Hepatic stellate cell (primary cell): ENCODE measurements at regions not wholly inside any gene's neighbourhood (a gene's known extent, or its start where the extent isn't known, plus 50 kb on each side); places are given as distances from the start of the nearest gene placed in this dataset.
"Not testable (repeated sequence)": the region's sequence is repeated elsewhere in the genome, so short reads cannot be mapped to it uniquely, and the experiment has no call there.

Experiments
- DNase-seq: peaks from one replicate; pipeline ENCODE4 v3.0.0; 2011; ENCODE audit warnings: low spot score

GRCh38 chr5:96319981-96320739, 112.9 kb downstream of the PCSK1 start:
- DNase-seq, result not testable (repeated sequence)

GRCh38 chr5:96318569-96319110, 114.4 kb downstream of the PCSK1 start:
- DNase-seq, result no peak

GRCh38 chr5:96317945-96318344, 115.1 kb downstream of the PCSK1 start:
- DNase-seq, result no peak

GRCh38 chr5:96316487-96316886, 116.6 kb downstream of the PCSK1 start:
- DNase-seq, result no peak

- no peak for DNase-seq
Observed at GRCh38 chr5:96316017-96316416, 117.0 kb downstream of the PCSK1 start.

GRCh38 chr5:96315431-96315830, 117.6 kb downstream of the PCSK1 start:
- DNase-seq, result no peak

GRCh38 chr5:96312383-96312782, 120.7 kb downstream of the PCSK1 start:
- no peak for DNase-seq

- DNase-seq, result not testable (repeated sequence)
Observed at GRCh38 chr5:96307047-96307446, 126.0 kb downstream of the PCSK1 start.

GRCh38 chr5:96302174-96302738, 130.8 kb downstream of the PCSK1 start:
- DNase-seq, result no peak

- no peak for DNase-seq
Observed at GRCh38 chr5:96300976-96301375, 132.1 kb downstream of the PCSK1 start.

- DNase-seq, result peak; percentile 14
Observed at GRCh38 chr5:96297867-96298266, 135.2 kb downstream of the PCSK1 start.

- DNase-seq, result peak; percentile 58
Observed at GRCh38 chr5:96297290-96297689, 135.8 kb downstream of the PCSK1 start.

GRCh38 chr5:96294884-96295202, 138.2 kb downstream of the PCSK1 start:
- no peak for DNase-seq

GRCh38 chr5:96293966-96294883, 138.8 kb downstream of the PCSK1 start:
- DNase-seq, result no peak

- DNase-seq, result no peak
Observed at GRCh38 chr5:96292582-96293247, 140.3 kb downstream of the PCSK1 start.

- not testable (repeated sequence) for DNase-seq
Observed at GRCh38 chr5:96289287-96289686, 143.8 kb downstream of the PCSK1 start.

GRCh38 chr5:96288845-96289185, 144.2 kb downstream of the PCSK1 start:
- no peak for DNase-seq

- no peak for DNase-seq
Observed at GRCh38 chr5:96288166-96288844, 144.7 kb downstream of the PCSK1 start.

GRCh38 chr5:96287136-96287535, 145.9 kb downstream of the PCSK1 start:
- no peak for DNase-seq

- no peak for DNase-seq
Observed at GRCh38 chr5:96285823-96286222, 147.2 kb downstream of the PCSK1 start.

GRCh38 chr5:96284727-96285389, 148.2 kb downstream of the PCSK1 start:
- no peak for DNase-seq
